GM23248 (cell line): ENCODE measurements at regions not wholly inside any gene's neighbourhood (a gene's known extent, or its start where the extent isn't known, plus 50 kb on each side); places are given as distances from the start of the nearest gene placed in this dataset.

Experiments used
- DNase-seq: peaks from one replicate; pipeline ENCODE4 v3.0.0-alpha.2; 2015
- H2AFZ ChIP-seq: fragments of 200-600 bp; sonication (generic); 2 replicates; pipeline ENCODE4 v1.6.1; 2016; ENCODE audit warnings: antibody characterized with exemption
- H3F3A ChIP-seq: fragments of 200-600 bp; sonication (generic); 2 replicates; pipeline ENCODE4 v1.6.1; 2016; ENCODE audit warnings: mild to moderate bottlenecking, antibody characterized with exemption, mixed run types; ENCODE audit not compliant: insufficient read depth
- H3K27ac ChIP-seq: fragments of 200-600 bp; sonication (generic); 2 replicates; pipeline ENCODE4 v1.5.1; 2016; ENCODE audit warnings: mild to moderate bottlenecking
- H3K27me3 ChIP-seq: fragments of 200-600 bp; sonication (generic); replicated peaks from 2 replicates; pipeline ENCODE4 v1.6.1; 2016; ENCODE audit warnings: mild to moderate bottlenecking; ENCODE audit not compliant: insufficient read depth
- H3K36me3 ChIP-seq: fragments of 200-600 bp; sonication (generic); 2 replicates; pipeline ENCODE4 v1.6.1; 2016; ENCODE audit warnings: low read depth, mild to moderate bottlenecking
- H3K4me1 ChIP-seq: fragments of 200-600 bp; sonication (generic); 2 replicates; pipeline ENCODE4 v1.6.1; 2016; ENCODE audit warnings: mild to moderate bottlenecking; ENCODE audit not compliant: insufficient read depth
- H3K4me2 ChIP-seq: fragments of 200-600 bp; sonication (generic); one replicate; pipeline ENCODE4 v1.6.1; 2016; ENCODE audit warnings: mild to moderate bottlenecking; ENCODE audit not compliant: unreplicated experiment
- H3K4me3 ChIP-seq: fragments of 200-600 bp; sonication (generic); 2 replicates; pipeline ENCODE4 v1.5.1; 2016; ENCODE audit warnings: mild to moderate bottlenecking
- H3K79me2 ChIP-seq: fragments of 200-600 bp; sonication (generic); 2 replicates; pipeline ENCODE4 v1.6.1; 2016; ENCODE audit warnings: mild to moderate bottlenecking; ENCODE audit not compliant: insufficient read depth
- H3K9ac ChIP-seq: fragments of 200-600 bp; sonication (generic); 2 replicates; pipeline ENCODE4 v1.6.1; 2016; ENCODE audit warnings: mild to moderate bottlenecking
- H3K9me2 ChIP-seq: fragments of 200-600 bp; sonication (generic); 2 replicates; pipeline ENCODE4 v1.6.1; 2016; ENCODE audit warnings: mixed run types, mild to moderate bottlenecking, moderate library complexity; ENCODE audit not compliant: insufficient read depth
- H3K9me3 ChIP-seq: fragments of 200-600 bp; sonication (generic); one replicate; pipeline ENCODE4 v1.6.1; 2017; ENCODE audit warnings: low read depth
- H4K20me1 ChIP-seq: fragments of 200-600 bp; sonication (generic); 2 replicates; pipeline ENCODE4 v1.6.0; 2016; ENCODE audit not compliant: insufficient read depth
- EZH2 ChIP-seq: fragments of 200-600 bp; sonication (generic); IDR thresholded peaks from 2 replicates; pipeline ENCODE4 v1.6.1; 2018; ENCODE audit warnings: antibody characterized with exemption, mild to moderate bottlenecking; ENCODE audit not compliant: insufficient read depth, poor library complexity, severe bottlenecking
- EZH2phosphoT487 ChIP-seq: fragments of 200-600 bp; sonication (generic); IDR thresholded peaks from 2 replicates; pipeline ENCODE4 v1.6.1; 2018; ENCODE audit warnings: antibody characterized with exemption, moderate library complexity, mild to moderate bottlenecking, low read depth; ENCODE audit not compliant: insufficient read depth
- WGBS, 2 experiments: methylation state at CpG; one replicate each; pipeline ENCODE4 v1.1.6; 2015 to 2017; ENCODE audit warnings: low lambda C conversion rate in 2 of 2, low coverage in 1 of 2; ENCODE audit errors: missing lambda C conversion rate in 2 of 2; 5-methylcytosine and 5-hydroxymethylcytosine counted together
- in situ Hi-C: fragments of 300-500 bp; cut with MboI; formaldehyde crosslinking; loops from 2 replicates; pipeline ENCODE4 v1.15.0; 2020

DNA sequence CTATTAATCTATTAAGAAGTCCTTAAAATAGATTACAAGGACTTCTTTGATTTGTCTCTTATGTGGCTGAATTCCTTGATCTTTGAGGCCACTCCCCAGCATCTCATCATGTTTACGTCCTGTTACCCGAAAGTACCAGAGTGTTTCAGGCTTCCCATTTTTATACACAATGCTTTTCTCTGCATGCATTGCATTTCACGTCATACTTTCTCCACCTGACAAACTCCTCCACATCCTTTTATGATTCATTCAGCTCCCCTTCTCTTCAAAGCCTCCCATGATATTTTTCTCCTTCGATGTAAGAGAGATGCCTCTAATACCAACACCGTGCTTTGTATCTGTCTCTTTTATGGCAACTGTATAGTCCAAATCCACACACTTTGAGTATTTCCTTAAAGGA is 379.0 kb upstream of the CRIM1 start:
- Histone ChIP-seq H3K9me2 (no peaks in the 10 kb centered on the region), H3K79me2 (no peaks in the 10 kb centered on the region), H3K9me3 (no peaks in the 10 kb centered on the region), H3K36me3 (no peaks in the 10 kb centered on the region), H3F3A (no peaks in the 10 kb centered on the region), H3K4me3 (no peak overlapping the region), H3K27me3 (no peaks in the 10 kb centered on the region), H3K9ac (no peak overlapping the region), H3K4me2 (no peak overlapping the region), H2AFZ (no peak overlapping the region), H3K4me1 (no peaks in the 10 kb centered on the region), H4K20me1 (no peaks in the 10 kb centered on the region), H3K27ac (no peak overlapping the region)
- in situ Hi-C loops = no loop called here
- no peak for TF ChIP-seq EZH2phosphoT487
- no peak for TF ChIP-seq EZH2
- no peak for DNase-seq
- WGBS, 2 experiments = 29 to 34% methylated on average over 5 of the region's 5 CpGs

GRCh38 chr2:35973737-35974132 is 381.8 kb upstream of the CRIM1 start:
- no peaks in the 10 kb centered on the region for H4K20me1 ChIP-seq
- in situ Hi-C loops = no loop called here
- no peaks in the 10 kb centered on the region for H3K9me3 ChIP-seq
- H3K27ac ChIP-seq = no peak overlapping the region
- H3K4me3 ChIP-seq = no peak overlapping the region
- H3K4me2 ChIP-seq = no peak overlapping the region
- no peaks in the 10 kb centered on the region for H3K36me3 ChIP-seq
- no peaks in the 10 kb centered on the region for H3K79me2 ChIP-seq
- H3K27me3 ChIP-seq = no peaks in the 10 kb centered on the region
- no peak overlapping the region for H2AFZ ChIP-seq
- TF ChIP-seq EZH2 = no peak
- TF ChIP-seq EZH2phosphoT487 = no peak
- no peaks in the 10 kb centered on the region for H3K9me2 ChIP-seq
- DNase-seq = peak; percentile 13
- no peaks in the 10 kb centered on the region for H3K4me1 ChIP-seq
- H3F3A ChIP-seq = no peaks in the 10 kb centered on the region
- WGBS, 2 experiments = 33 to 34% methylated on average over 4 of the region's 4 CpGs
- no peak overlapping the region for H3K9ac ChIP-seq

- Histone ChIP-seq H3K9me3 (no peaks in the 10 kb centered on the region), H2AFZ (no peak overlapping the region), H3K36me3 (no peaks in the 10 kb centered on the region), H3K27me3 (no peaks in the 10 kb centered on the region), H3K79me2 (no peaks in the 10 kb centered on the region), H3K27ac (no peak overlapping the region), H3K4me1 (no peaks in the 10 kb centered on the region), H3K4me3 (no peak overlapping the region), H3K9ac (no peak overlapping the region), H4K20me1 (no peaks in the 10 kb centered on the region), H3F3A (no peaks in the 10 kb centered on the region), H3K4me2 (no peak overlapping the region), H3K9me2 (no peaks in the 10 kb centered on the region)
- no peak for TF ChIP-seq EZH2phosphoT487
- TF ChIP-seq EZH2 = no peak
- WGBS, 2 experiments = 2 to 5% methylated on average over 1 of the region's 1 CpG
- DNase-seq = peak; percentile 57
- in situ Hi-C loops = no loop called here
Measured at GRCh38 chr2:35973132-35973736, 382.3 kb upstream of the CRIM1 start.

DNA sequence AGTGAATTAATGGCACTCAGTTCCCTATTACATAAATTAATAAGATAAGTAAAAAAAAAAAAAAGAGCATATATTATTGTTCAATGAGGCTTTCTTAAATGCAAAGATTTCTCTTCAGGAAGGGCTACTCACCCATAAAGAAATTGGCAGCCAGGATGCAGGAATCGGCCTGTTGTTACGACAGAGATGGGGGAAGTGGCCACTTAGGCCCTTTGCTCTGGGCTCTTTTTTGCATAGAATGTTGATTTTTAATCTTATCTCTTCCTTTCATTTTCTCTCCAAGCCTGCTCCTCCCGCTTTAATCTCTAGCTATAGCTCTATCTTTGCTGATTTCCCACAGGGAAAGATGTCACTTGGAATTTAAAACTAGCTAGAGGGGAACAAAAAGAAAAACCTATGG is 391.8 kb upstream of the CRIM1 start:
- TF ChIP-seq EZH2phosphoT487 = no peak
- no peak for TF ChIP-seq EZH2
- Histone ChIP-seq H4K20me1 (no peaks in the 10 kb centered on the region), H2AFZ (no peak overlapping the region), H3K4me3 (no peak overlapping the region), H3K9ac (no peak overlapping the region), H3K79me2 (no peaks in the 10 kb centered on the region), H3K4me1 (no peaks in the 10 kb centered on the region), H3K36me3 (no peaks in the 10 kb centered on the region), H3K9me2 (no peaks in the 10 kb centered on the region), H3K27ac (no peak overlapping the region), H3K9me3 (no peaks in the 10 kb centered on the region), H3K27me3 (no peaks in the 10 kb centered on the region), H3K4me2 (no peak overlapping the region), H3F3A (no peaks in the 10 kb centered on the region)
- DNase-seq = peak; percentile 4
- in situ Hi-C loops = no loop called here
- 28 to 33% methylated on average over 3 of the region's 3 CpGs for WGBS, 2 experiments

DNA sequence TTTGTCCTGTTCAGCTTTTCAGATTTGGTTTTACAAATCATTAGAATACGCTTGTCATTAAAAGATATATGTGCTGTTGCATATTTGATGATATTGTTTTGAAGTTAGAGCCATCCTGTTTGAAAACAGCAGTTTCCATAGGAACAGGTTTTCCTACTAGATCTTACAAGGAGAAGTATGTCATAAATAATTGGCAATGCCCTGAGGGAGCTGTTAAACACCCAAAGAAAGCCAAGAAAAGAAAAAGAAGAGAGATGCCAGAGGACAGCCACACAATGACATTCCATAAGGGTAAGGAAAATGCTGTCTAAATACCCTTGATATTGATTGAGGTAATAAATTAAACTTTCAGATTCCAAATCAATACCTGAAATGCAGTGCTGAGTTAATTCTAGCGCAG is 392.2 kb upstream of the CRIM1 start:
- no peak for DNase-seq
- no peak overlapping the region for H2AFZ ChIP-seq
- TF ChIP-seq EZH2phosphoT487 (no peak), EZH2 (no peak)
- H3K4me1 ChIP-seq = no peaks in the 10 kb centered on the region
- 9 to 11% methylated on average over 2 of the region's 2 CpGs for WGBS, 2 experiments
- in situ Hi-C loops = no loop called here
- H3K27ac ChIP-seq = no peak overlapping the region
- H4K20me1 ChIP-seq = no peaks in the 10 kb centered on the region
- no peak overlapping the region for H3K9ac ChIP-seq
- H3K36me3 ChIP-seq = no peaks in the 10 kb centered on the region
- H3K4me3 ChIP-seq = no peak overlapping the region
- H3K79me2 ChIP-seq = no peaks in the 10 kb centered on the region
- H3K4me2 ChIP-seq = no peak overlapping the region
- no peaks in the 10 kb centered on the region for H3K9me2 ChIP-seq
- no peaks in the 10 kb centered on the region for H3K9me3 ChIP-seq
- H3F3A ChIP-seq = no peaks in the 10 kb centered on the region
- no peaks in the 10 kb centered on the region for H3K27me3 ChIP-seq
